ENCODE measurements at regions not wholly inside any gene's neighbourhood (a gene's known extent, or its start where the extent isn't known, plus 50 kb on each side); places are given as distances from the start of the nearest gene placed in this dataset.

- H3K79me2 ChIP-seq (ENCODE audit: low read depth): no peaks in the 10 kb centered on the region
- H3K36me3 ChIP-seq (ENCODE audit: low read depth): no peaks in the 10 kb centered on the region
- no peaks in the 10 kb centered on the region for H3K9me2 ChIP-seq (ENCODE audit: insufficient read depth)
- no peak overlapping the region for H3K4me3 ChIP-seq
- H3K27me3 ChIP-seq (ENCODE audit: insufficient read depth, low read depth): no peaks in the 10 kb centered on the region
- H2AFZ ChIP-seq: no peak overlapping the region
- ChIA-PET POLR2A (ENCODE audit: unreplicated experiment) (no interaction called here), CTCF (no interaction called here)
- no peak overlapping the region for H3K27ac ChIP-seq
- no peak for DNase-seq
- no peak overlapping the region for H3K4me2 ChIP-seq
- H3K4me1 ChIP-seq (replicated peaks; ENCODE audit: insufficient read depth): peaks cover 21% of the 10 kb centered on the region
- intact Hi-C loops (cut with micrococcal nuclease; ENCODE audit: unreplicated experiment): no loop called here
- H4K20me1 ChIP-seq (ENCODE audit: insufficient read depth): no peaks in the 10 kb centered on the region
- no peak for TF ChIP-seq CTCF (conservative IDR thresholded peaks at IDR 0.05)
- no peak for TF ChIP-seq EZH2 (IDR thresholded peaks at IDR 0.05; ENCODE audit: low read depth)
- no peaks in the 10 kb centered on the region for H3K9me3 ChIP-seq (ENCODE audit: insufficient read depth, low read depth)
- BruUV-seq (replicated peaks): no TSS peak
- no peaks in the 10 kb centered on the region for H3F3A ChIP-seq (ENCODE audit: insufficient read depth, low read depth)
Measured at GRCh38 chr2:18309188-18309587, 251.3 kb downstream of the RDH14 start.

- intact Hi-C loops (cut with micrococcal nuclease; ENCODE audit: unreplicated experiment): loop anchor here (5.0 kb wide), 1 partner anchor 42 kb away; no protein-coding TSS in a partner anchor
- 0 out of 2 replicates have a peak, but pooled peaks cover 4% of the 10 kb centered on the region for H3K9me2 ChIP-seq (ENCODE audit: insufficient read depth)
- H3K9me3 ChIP-seq (ENCODE audit: insufficient read depth, low read depth): no peaks in the 10 kb centered on the region
- no peaks in the 10 kb centered on the region for H3K79me2 ChIP-seq (ENCODE audit: low read depth)
- no peak overlapping the region for H2AFZ ChIP-seq
- BruUV-seq (replicated peaks): no TSS peak
- POLR2A ChIA-PET (ENCODE audit: unreplicated experiment): no interaction called here
- no peak overlapping the region for H3K4me3 ChIP-seq
- TF ChIP-seq EZH2 (IDR thresholded peaks at IDR 0.05; ENCODE audit: low read depth): no peak
- TF ChIP-seq CTCF (conservative IDR thresholded peaks at IDR 0.05): no peak
- no peak for DNase-seq
- CTCF ChIA-PET: no interaction called here
- no peaks in the 10 kb centered on the region for H4K20me1 ChIP-seq (ENCODE audit: insufficient read depth)
- H3F3A ChIP-seq (ENCODE audit: insufficient read depth, low read depth): peaks cover 8% of the 10 kb centered on the region; the same call in 1 of the 2 replicates
- H3K27me3 ChIP-seq (ENCODE audit: insufficient read depth, low read depth): no peaks in the 10 kb centered on the region
- H3K27ac ChIP-seq: no peak overlapping the region
- no peaks in the 10 kb centered on the region for H3K36me3 ChIP-seq (ENCODE audit: low read depth)
- no peak overlapping the region for H3K4me2 ChIP-seq
- H3K4me1 ChIP-seq (replicated peaks; ENCODE audit: insufficient read depth): peaks cover 17% of the 10 kb centered on the region
Measured at GRCh38 chr2:18304849-18305248, 255.6 kb downstream of the RDH14 start.

GRCh38 chr2:18301421-18302139 lies 258.9 kb downstream of the RDH14 start:
- no peak for TF ChIP-seq CTCF (conservative IDR thresholded peaks at IDR 0.05)
- TF ChIP-seq EZH2 (IDR thresholded peaks at IDR 0.05; ENCODE audit: low read depth): no peak
- Histone ChIP-seq H4K20me1 (ENCODE audit: insufficient read depth) (no peaks in the 10 kb centered on the region), H3K4me2 (no peak overlapping the region), H2AFZ (no peak overlapping the region), H3K36me3 (ENCODE audit: low read depth) (no peaks in the 10 kb centered on the region), H3K79me2 (ENCODE audit: low read depth) (no peaks in the 10 kb centered on the region), H3F3A (ENCODE audit: insufficient read depth, low read depth) (peaks cover 22% of the 10 kb centered on the region), H3K4me1 (replicated peaks; ENCODE audit: insufficient read depth) (peaks cover 34% of the 10 kb centered on the region), H3K9me3 (ENCODE audit: insufficient read depth, low read depth) (peaks cover 6% of the 10 kb centered on the region; the same call in 1 of the 2 replicates), H3K27ac (peak overlapping the region; percentile 80; the same call in 1 of the 2 replicates), H3K27me3 (ENCODE audit: insufficient read depth, low read depth) (no peaks in the 10 kb centered on the region), H3K9me2 (ENCODE audit: insufficient read depth) (0 out of 2 replicates have a peak, but pooled peaks cover 4% of the 10 kb centered on the region), H3K4me3 (no peak overlapping the region)
- intact Hi-C loops (cut with micrococcal nuclease; ENCODE audit: unreplicated experiment): loop anchor here (5.0 kb wide), 1 partner anchor 46 kb away; no protein-coding TSS in a partner anchor
- BruUV-seq (replicated peaks): no TSS peak
- ChIA-PET CTCF (no interaction called here), POLR2A (ENCODE audit: unreplicated experiment) (interaction anchor here (0.6 kb wide), 1 partner anchor 26 kb away, joined by 4 read pairs; no protein-coding TSS in a partner anchor)
- no peak for DNase-seq

Data from PC-9 (cell line).